Heart left ventricle (tissue), 16 donors: ENCODE measurements at regions not wholly inside any gene's neighbourhood (a gene's known extent, or its start where the extent isn't known, plus 50 kb on each side); places are given as distances from the start of the nearest gene placed in this dataset.

Experiments used
- ATAC-seq, 4 donors: fragments of 200-7000 bp; cut with Tn5 transposase; one replicate each; pipeline ENCODE4 v1.9.1; 2020 to 2022; ENCODE audit warnings: moderate library complexity in 4 of 4, mild to moderate bottlenecking in 3 of 4, moderate number of reproducible peaks in 1 of 4
- DNase-seq, 5 donors: peaks; one replicate each; pipeline ENCODE4 v3.0.0-alpha.2; 2020
- H3K27ac ChIP-seq, 12 donors: fragments of 200-600 bp; sonication (generic) in 4 of 12; one replicate each; pipeline versions ENCODE4 v1.5.0 to v1.8.0; 2016 to 2022; ENCODE audit warnings: mild to moderate bottlenecking in 2 of 12
- H3K27me3 ChIP-seq, 9 donors: fragments of 200-600 bp; sonication (generic) in 2 of 9; one replicate each; pipeline versions ENCODE4 v1.5.1 to v1.8.0; 2016 to 2022; ENCODE audit warnings: mild to moderate bottlenecking in 3 of 9
- H3K36me3 ChIP-seq, 9 donors: fragments of 200-600 bp; sonication (generic) in 2 of 9; one replicate each; pipeline versions ENCODE4 v1.5.0 to v1.8.0; 2018 to 2022; ENCODE audit warnings: mild to moderate bottlenecking in 2 of 9
- H3K4me1 ChIP-seq, 12 donors: fragments of 200-600 bp; sonication (generic) in 4 of 12; one replicate each; pipeline versions ENCODE4 v1.5.0 to v1.8.0; 2016 to 2022; ENCODE audit warnings: mild to moderate bottlenecking in 3 of 12
- H3K4me3 ChIP-seq, 12 donors: fragments of 200-600 bp; sonication (generic) in 4 of 12; one replicate each; pipeline versions ENCODE4 v1.5.0 to v1.8.0; 2017 to 2022; ENCODE audit warnings: mild to moderate bottlenecking in 9 of 12, moderate library complexity in 4 of 12
- H3K9me3 ChIP-seq, 12 donors: fragments of 200-600 bp; sonication (generic) in 4 of 12; one replicate each; pipeline versions ENCODE4 v1.5.0 to v1.8.0; 2016 to 2022; ENCODE audit warnings: mild to moderate bottlenecking in 1 of 12
- CTCF ChIP-seq, 12 donors: fragments of 200-600 bp; sonication (generic) in 4 of 12; IDR thresholded peaks; one replicate each; pipeline versions ENCODE4 v1.5.0 to v1.8.0; 2018 to 2022; ENCODE audit warnings: antibody characterized with exemption in 12 of 12, mild to moderate bottlenecking in 5 of 12
- POLR2A ChIP-seq, 2 donors: fragments of 450-650 bp; IDR thresholded peaks; one replicate each; pipeline ENCODE4 v1.6.1; 2017; ENCODE audit warnings: antibody characterized with exemption in 2 of 2, mild to moderate bottlenecking in 2 of 2, moderate library complexity in 2 of 2
- WGBS, 4 donors: extraction: QIAGEN DNeasy Blood & Tissue Kit in 2 of 4; methylation state at CpG; one replicate each; pipeline versions ENCODE4 v1.1.5 to v1.1.7; 2013 to 2018; 5-methylcytosine and 5-hydroxymethylcytosine counted together
- intact Hi-C, 10 donors: fragments of 100-400 bp; cut with DNase I; formaldehyde crosslinking; loops; one replicate each; pipeline versions ENCODE4 v1.11.1 to v1.14.2; 2022
- donor health status: ischemic (EF 13 %, LVEDD 7.1; RV severe dilation, severe dysfunction).
- donor health status: healthy with polysubstance abuse.
- donor health status: DM: no; HTN: yes; CAD: no.
- donor health status: DM: no; HTN: no; CAD: no.
- donor health status: ischemic (EF 25% LVEDD 6.9; RV normal size, moderate dysfunction).
- donor health status: ischemic (EF 25% LVEDD 5.7; RV mildly dilated, moderate dysfunction).
- donor health status: healthy.
- donor health status: DM: yes; HTN: yes; CAD: no.
- donor health status: ischemic (EF 35%, LVEDD 5.7; RV mildly dilated, moderate dysfunction).
- donor health status: nonischemic (EF 11% LVEDD 7.7; RV severe dilation, severe dysfunction).
- donor health status: DM: yes; HTN: yes; CAD: no.
- donor health status: PGD.
- donor health status: ischemic (EF 29% LVEDD 5.4; RV normal size, mild dysfunction).
- donor health status: nonischemic (EF 23%, LVEDD 6.1; RV moderate dilation, normal function).

- intact Hi-C loops = no loop called here
- no peak for TF ChIP-seq POLR2A (IDR thresholded peaks at IDR 0.05)
- no peak for TF ChIP-seq CTCF (IDR thresholded peaks at IDR 0.05)
- Histone ChIP-seq H3K9me3 (no peaks in the 10 kb centered on the region), H3K4me1 (no peaks in the 10 kb centered on the region), H3K4me3 (no peak overlapping the region), H3K27me3 (no peaks in the 10 kb centered on the region), H3K27ac (no peak overlapping the region), H3K36me3 (no peaks in the 10 kb centered on the region)
- DNase-seq = no peak
- no peak for ATAC-seq
Observed at GRCh38 chr5:51997500-51997899, 614.3 kb downstream of the ISL1 start.

- Histone ChIP-seq H3K27ac (no peak overlapping the region), H3K4me3 (no peak overlapping the region), H3K27me3 (no peaks in the 10 kb centered on the region), H3K4me1 (no peaks in the 10 kb centered on the region), H3K36me3 (no peaks in the 10 kb centered on the region), H3K9me3 (no peaks in the 10 kb centered on the region)
- no peak for DNase-seq
- intact Hi-C loops = no loop called here
- WGBS, 4 donors = 79 to 83% (median 83%) methylated on average over 2 of the region's 2 CpGs
- TF ChIP-seq POLR2A (IDR thresholded peaks at IDR 0.05) = no peak
- no peak for TF ChIP-seq CTCF (IDR thresholded peaks at IDR 0.05)
- no peak for ATAC-seq
Observed at GRCh38 chr5:51997949-51998348, 614.7 kb downstream of the ISL1 start.

- Histone ChIP-seq H3K9me3 (no peaks in the 10 kb centered on the region), H3K27ac (no peak overlapping the region), H3K4me1 (no peaks in the 10 kb centered on the region), H3K27me3 (peaks cover 0 to 5% (median 0%) of the 10 kb centered on the region in 9 donors), H3K36me3 (no peaks in the 10 kb centered on the region), H3K4me3 (no peak overlapping the region)
- WGBS, 4 donors = 30 to 33% (median 31%) methylated on average over 5 of the region's 5 CpGs
- intact Hi-C loops = loop anchor here in 9 of 10 donors (2.0 to 5.0 kb wide), 4 partner anchors 1045 to 1050 kb away; no protein-coding TSS in a partner anchor
- no peak for DNase-seq
- TF ChIP-seq CTCF (IDR thresholded peaks at IDR 0.05) = peak; percentile 26 to 64 (median 44)
- no peak for TF ChIP-seq POLR2A (IDR thresholded peaks at IDR 0.05)
- no peak for ATAC-seq
Observed at GRCh38 chr5:52007230-52007858, 624.1 kb downstream of the ISL1 start.

- H3K27me3 ChIP-seq = no peaks in the 10 kb centered on the region
- no peak for TF ChIP-seq CTCF (IDR thresholded peaks at IDR 0.05)
- TF ChIP-seq POLR2A (IDR thresholded peaks at IDR 0.05) = no peak
- H3K36me3 ChIP-seq = no peaks in the 10 kb centered on the region
- 68 to 77% (median 74%) methylated on average over 2 of the region's 2 CpGs for WGBS, 4 donors
- ATAC-seq (no peak), DNase-seq (no peak)
- no peak overlapping the region for H3K27ac ChIP-seq
- H3K9me3 ChIP-seq = no peaks in the 10 kb centered on the region
- H3K4me1 ChIP-seq = no peaks in the 10 kb centered on the region
- no peak overlapping the region for H3K4me3 ChIP-seq
- intact Hi-C loops = no loop called here
Observed at GRCh38 chr5:52010454-52010853, 627.2 kb downstream of the ISL1 start.
